ENCODE measurements at regions not wholly inside any gene's neighbourhood (a gene's known extent, or its start where the extent isn't known, plus 50 kb on each side); places are given as distances from the start of the nearest gene placed in this dataset.

DNA sequence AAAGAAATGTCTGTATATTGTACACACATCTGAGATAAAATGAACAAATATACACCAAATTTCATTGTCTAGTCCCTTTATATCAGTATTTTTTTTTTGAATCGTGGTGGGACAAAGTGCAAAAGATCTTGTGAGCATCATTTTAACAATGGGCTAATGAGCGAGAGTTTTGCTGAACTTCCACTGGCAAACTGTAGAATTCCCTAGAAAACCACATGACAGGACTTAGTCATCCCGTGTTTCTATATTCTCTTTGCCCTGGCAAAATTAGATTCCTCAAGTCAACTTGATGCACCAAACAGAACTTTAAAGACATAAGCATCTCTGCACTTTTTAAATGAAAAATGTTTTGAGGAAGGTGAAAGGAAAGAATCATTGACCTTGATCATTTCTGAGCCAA, 488.2 kb upstream of the PTBP2 start:
- no peak overlapping the region for H2AFZ ChIP-seq (ENCODE audit: low read length)
- CTCF ChIA-PET (ENCODE audit: low intra/inter-chr PET ratio, low total read pairs) = no interaction called here

More for the DNA sequence above, 488.2 kb upstream of the PTBP2 start:
- 2% methylated on average over 3 of the region's 3 CpGs for WGBS (ENCODE audit: low lambda C conversion rate)
- TF ChIP-seq ELF4 (CRISPR knock-in tag; IDR thresholded peaks at IDR 0.05; ENCODE audit: borderline replicate concordance) (no peak), SMAD1 (CRISPR knock-in tag; IDR thresholded peaks at IDR 0.05; ENCODE audit: borderline replicate concordance, low read depth) (no peak), ZZZ3 (CRISPR knock-in tag; IDR thresholded peaks at IDR 0.05; ENCODE audit: borderline replicate concordance) (no peak), FLYWCH1 (CRISPR knock-in tag; IDR thresholded peaks at IDR 0.05) (no peak), MTA1 (CRISPR knock-in tag; IDR thresholded peaks at IDR 0.05; ENCODE audit: borderline replicate concordance) (no peak), CHCHD3 (CRISPR knock-in tag; IDR thresholded peaks at IDR 0.05) (no peak), STAT5B (CRISPR knock-in tag; IDR thresholded peaks at IDR 0.05) (no peak), HNF4A (CRISPR knock-in tag; IDR thresholded peaks at IDR 0.05) (no peak), ZNF264 (CRISPR knock-in tag; IDR thresholded peaks at IDR 0.05) (no peak), SP5 (CRISPR knock-in tag; IDR thresholded peaks at IDR 0.05; ENCODE audit: borderline replicate concordance, low read depth) (no peak), SYNCRIP (IDR thresholded peaks at IDR 0.05; ENCODE audit: insufficient read depth, low read depth, low read length) (no peak), RAD51 (IDR thresholded peaks at IDR 0.05; ENCODE audit: borderline replicate concordance) (no peak), FOXJ3 (CRISPR knock-in tag; IDR thresholded peaks at IDR 0.05; ENCODE audit: borderline replicate concordance) (no peak), CCDC6 (CRISPR knock-in tag; IDR thresholded peaks at IDR 0.05) (no peak), ZNF567 (CRISPR knock-in tag; IDR thresholded peaks at IDR 0.05; ENCODE audit: borderline replicate concordance) (no peak), TRIM24 (CRISPR knock-in tag; IDR thresholded peaks at IDR 0.05) (no peak), FOSL2 (CRISPR knock-in tag; IDR thresholded peaks at IDR 0.05) (no peak), MAF1 (CRISPR knock-in tag; IDR thresholded peaks at IDR 0.05; ENCODE audit: borderline replicate concordance) (no peak), BATF2 (CRISPR knock-in tag; IDR thresholded peaks at IDR 0.05) (no peak)
- TF ChIP-seq, protein P1, sequence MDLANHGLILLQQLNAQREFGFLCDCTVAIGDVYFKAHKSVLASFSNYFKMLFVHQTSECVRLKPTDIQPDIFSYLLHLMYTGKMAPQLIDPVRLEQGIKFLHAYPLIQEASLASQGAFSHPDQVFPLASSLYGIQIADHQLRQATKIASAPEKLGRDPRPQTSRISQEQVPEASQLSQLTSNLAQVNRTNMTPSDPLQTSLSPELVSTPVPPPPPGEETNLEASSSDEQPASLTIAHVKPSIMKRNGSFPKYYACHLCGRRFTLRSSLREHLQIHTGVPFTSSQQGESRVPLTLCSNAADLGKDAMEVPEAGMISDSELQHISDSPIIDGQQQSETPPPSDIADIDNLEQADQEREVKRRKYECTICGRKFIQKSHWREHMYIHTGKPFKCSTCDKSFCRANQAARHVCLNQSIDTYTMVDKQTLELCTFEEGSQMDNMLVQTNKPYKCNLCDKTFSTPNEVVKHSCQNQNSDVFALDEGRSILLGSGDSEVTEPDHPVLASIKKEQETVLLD (CRISPR knock-in tag; IDR thresholded peaks at IDR 0.05; ENCODE audit: low read depth) = no peak
- H3K27me3 ChIP-seq (ENCODE audit: control insufficient read depth in 1 of 2, insufficient read depth in 2 of 2, low read length in 2 of 2) = no peaks in the 10 kb centered on the region
- no peaks in the 10 kb centered on the region for H4K20me1 ChIP-seq (ENCODE audit: insufficient read depth, low read length)
- BruUV-seq (replicated peaks) = no TSS peak
- no peak overlapping the region for H3K4me2 ChIP-seq (ENCODE audit: low read depth, low read length)
- no peak for DNase-seq (ENCODE audit: low spot score)
- FAIRE-seq = no peak
- no peak for ATAC-seq
- H3K9me3 ChIP-seq (ENCODE audit: low read length) = no peaks in the 10 kb centered on the region
- in situ Hi-C loops (cut with HindIII; ENCODE audit: extremely low pct_ligation_motif_present, low pct_unique_long_range_greater_than_20kb) (no loop called here), intact Hi-C loops (cut with micrococcal nuclease; ENCODE audit: unreplicated experiment) (no loop called here)
- H3K9ac ChIP-seq (ENCODE audit: insufficient read depth, low read depth, low read length) = no peak overlapping the region
- no peaks in the 10 kb centered on the region for H3K36me3 ChIP-seq (replicated peaks in 1 of 2; ENCODE audit: control insufficient read depth in 1 of 2, insufficient read depth in 2 of 2, low read length in 2 of 2)
- H3K4me1 ChIP-seq (ENCODE audit: insufficient read depth, low read length) = no peaks in the 10 kb centered on the region
- H3K79me2 ChIP-seq (ENCODE audit: insufficient read depth, low read length) = no peaks in the 10 kb centered on the region
- POLR2A ChIA-PET = no interaction called here
- H3K27ac ChIP-seq (ENCODE audit: extremely low read length, insufficient read depth, low read length) = no peak overlapping the region
- no peak overlapping the region for H3K4me3 ChIP-seq (replicated peaks in 1 of 3; ENCODE audit: insufficient read depth in 1 of 3, low read depth in 2 of 3, low read length in 3 of 3)
